Endodermal cell (in vitro differentiated cells): ENCODE measurements at regions not wholly inside any gene's neighbourhood (a gene's known extent, or its start where the extent isn't known, plus 50 kb on each side); places are given as distances from the start of the nearest gene placed in this dataset.
"Not testable (repeated sequence)": the region's sequence is repeated elsewhere in the genome, so short reads cannot be mapped to it uniquely, and the experiment has no call there.

ENCODE experiments used
- DNase-seq: peaks from one replicate; pipeline ENCODE4 v3.0.0-alpha.2; 2017
- H3K27ac ChIP-seq: 2 replicates; pipeline ENCODE4 v1.5.1; 2013; ENCODE audit warnings: mild to moderate bottlenecking, low read depth, low read length, moderate library complexity
- H3K27me3 ChIP-seq: 2 replicates; pipeline ENCODE4 v1.6.1; 2013; ENCODE audit warnings: mild to moderate bottlenecking, low read length, moderate library complexity; ENCODE audit not compliant: insufficient read depth, control insufficient read depth, poor library complexity, severe bottlenecking
- H3K36me3 ChIP-seq: 2 replicates; pipeline ENCODE4 v1.7.0; 2013; ENCODE audit warnings: mild to moderate bottlenecking, low read length, moderate library complexity; ENCODE audit not compliant: control insufficient read depth, insufficient read depth
- H3K4me1 ChIP-seq: one replicate; pipeline ENCODE4 v1.7.0; 2013; ENCODE audit warnings: low read length; ENCODE audit not compliant: control insufficient read depth, insufficient read depth
- H3K4me3 ChIP-seq: 2 replicates; pipeline ENCODE4 v1.5.1; 2013; ENCODE audit warnings: mild to moderate bottlenecking, low read length, moderate library complexity
- H3K9ac ChIP-seq: 2 replicates; pipeline ENCODE4 v1.6.1; 2013; ENCODE audit warnings: mild to moderate bottlenecking, low read length, moderate library complexity; ENCODE audit not compliant: poor library complexity, severe bottlenecking; ENCODE audit errors: extremely low read depth
- H3K9me3 ChIP-seq: 2 replicates; pipeline ENCODE4 v1.6.1; 2013; ENCODE audit warnings: mild to moderate bottlenecking, low read length, moderate library complexity; ENCODE audit not compliant: control insufficient read depth
- H3K27ac Mint-ChIP-seq: 2 replicates; pipeline ENCODE4 v1.8.0; 2020; ENCODE audit warnings: mixed read lengths
- H3K27me3 Mint-ChIP-seq: 2 replicates; pipeline ENCODE4 v1.8.0; 2021; ENCODE audit warnings: mild to moderate bottlenecking, mixed read lengths; ENCODE audit not compliant: insufficient read depth
- H3K36me3 Mint-ChIP-seq: 2 replicates; pipeline ENCODE4 v1.8.0; 2020; ENCODE audit warnings: low read depth, mixed read lengths
- H3K4me1 Mint-ChIP-seq: 2 replicates; pipeline ENCODE4 v1.8.0; 2020; ENCODE audit warnings: mixed read lengths
- H3K4me3 Mint-ChIP-seq: 2 replicates; pipeline ENCODE4 v1.8.0; 2020; ENCODE audit warnings: mild to moderate bottlenecking, moderate library complexity, mixed read lengths
- H3K9me3 Mint-ChIP-seq: 2 replicates; pipeline ENCODE4 v1.8.0; 2020; ENCODE audit warnings: mild to moderate bottlenecking, mixed read lengths
- WGBS, 2 experiments: methylation state at CpG; one replicate each; pipeline versions ENCODE4 v1.1.5 to v1.1.7; 2013; ENCODE audit warnings: missing lambda C conversion rate in 2 of 2, mixed read lengths in 1 of 2; ENCODE audit not compliant: insufficient coverage in 1 of 2, insufficient read length in 1 of 2; 5-methylcytosine and 5-hydroxymethylcytosine counted together

- peaks cover 45% of the 10 kb centered on the region for H3K27me3 Mint-ChIP-seq
- not testable (repeated sequence) for H3K4me3 Mint-ChIP-seq, H3K27ac Mint-ChIP-seq, H3K36me3 Mint-ChIP-seq, H3K9me3 Mint-ChIP-seq, H3K4me1 Mint-ChIP-seq, H3K9ac ChIP-seq, H3K27ac ChIP-seq, H3K36me3 ChIP-seq, H3K4me1 ChIP-seq, H3K4me3 ChIP-seq, DNase-seq, H3K9me3 ChIP-seq
- 36% methylated on average over 9 of the region's 15 CpGs; no CpG with 5 or more reads in 1 of the 2 experiments for WGBS, 2 experiments
- H3K27me3 ChIP-seq: peaks cover 53% of the 10 kb centered on the region
These were observed 1654.0 kb downstream of the SPATA31A7 start for GRCh38 chr9:62843706-62844290.

- peaks cover 44% of the 10 kb centered on the region for H3K27me3 Mint-ChIP-seq
- not testable (repeated sequence) for H3K36me3 ChIP-seq, H3K4me3 Mint-ChIP-seq, H3K9me3 Mint-ChIP-seq, H3K27ac Mint-ChIP-seq, DNase-seq, H3K4me1 Mint-ChIP-seq, H3K36me3 Mint-ChIP-seq, H3K4me1 ChIP-seq, H3K4me3 ChIP-seq, H3K27ac ChIP-seq, H3K9me3 ChIP-seq, H3K9ac ChIP-seq
- H3K27me3 ChIP-seq: peaks cover 45% of the 10 kb centered on the region
- WGBS, 2 experiments: 42 to 44% methylated on average over 15 to 23 of the region's 27 CpGs
These were observed 1654.9 kb downstream of the SPATA31A7 start for GRCh38 chr9:62844681-62845185.

GRCh38 chr9:62848258-62848657, 1658.4 kb downstream of the SPATA31A7 start:
- 42% methylated on average over 1 of the region's 2 CpGs; no CpG with 5 or more reads in 1 of the 2 experiments for WGBS, 2 experiments
- H3K9me3 Mint-ChIP-seq, H3K27ac ChIP-seq, H3K4me3 ChIP-seq, H3K4me3 Mint-ChIP-seq, H3K4me1 Mint-ChIP-seq, DNase-seq, H3K36me3 Mint-ChIP-seq, H3K9ac ChIP-seq, H3K4me1 ChIP-seq, H3K9me3 ChIP-seq, H3K36me3 ChIP-seq, H3K27ac Mint-ChIP-seq: not testable (repeated sequence)
- peaks cover 57% of the 10 kb centered on the region for H3K27me3 ChIP-seq
- peaks cover 49% of the 10 kb centered on the region for H3K27me3 Mint-ChIP-seq

- 80 to 84% methylated on average over 10 to 17 of the region's 17 CpGs for WGBS, 2 experiments
- H3K9me3 Mint-ChIP-seq, DNase-seq, H3K27ac ChIP-seq, H3K27ac Mint-ChIP-seq, H3K9ac ChIP-seq, H3K36me3 Mint-ChIP-seq, H3K4me1 Mint-ChIP-seq, H3K9me3 ChIP-seq, H3K4me1 ChIP-seq, H3K4me3 ChIP-seq, H3K4me3 Mint-ChIP-seq, H3K36me3 ChIP-seq: not testable (repeated sequence)
- H3K27me3 ChIP-seq: peaks cover 54% of the 10 kb centered on the region
- H3K27me3 Mint-ChIP-seq: peaks cover 48% of the 10 kb centered on the region
These were observed 1660.2 kb downstream of the SPATA31A7 start for GRCh38 chr9:62849991-62850390.

GRCh38 chr9:62857280-62857679, 1667.4 kb downstream of the SPATA31A7 start:
- not testable (repeated sequence) for H3K27ac ChIP-seq, H3K36me3 ChIP-seq, H3K9ac ChIP-seq, H3K9me3 ChIP-seq, H3K9me3 Mint-ChIP-seq, H3K4me1 Mint-ChIP-seq, H3K4me1 ChIP-seq, H3K4me3 ChIP-seq, H3K4me3 Mint-ChIP-seq, H3K36me3 Mint-ChIP-seq, DNase-seq, H3K27ac Mint-ChIP-seq
- WGBS, 2 experiments: 74% methylated on average over 8 of the region's 12 CpGs; no CpG with 5 or more reads in 1 of the 2 experiments
- peaks cover 76% of the 10 kb centered on the region for H3K27me3 ChIP-seq
- peaks cover 63% of the 10 kb centered on the region for H3K27me3 Mint-ChIP-seq

- H3K27me3 ChIP-seq: peaks cover 76% of the 10 kb centered on the region
- H3K9ac ChIP-seq, H3K9me3 ChIP-seq, H3K4me3 Mint-ChIP-seq, H3K4me1 ChIP-seq, H3K27ac ChIP-seq, H3K4me1 Mint-ChIP-seq, H3K4me3 ChIP-seq, H3K36me3 Mint-ChIP-seq, H3K27ac Mint-ChIP-seq, H3K36me3 ChIP-seq, H3K9me3 Mint-ChIP-seq: not testable (repeated sequence)
- whole genome bisulfite sequencing, 2 experiments: 80 to 82% methylated on average over 1 of the region's 1 CpG
- peak; percentile 22 for DNase-seq
- peaks cover 66% of the 10 kb centered on the region for H3K27me3 Mint-ChIP-seq
These were observed 1668.4 kb downstream of the SPATA31A7 start for GRCh38 chr9:62858240-62858639.
